Left ventricle myocardium inferior (tissue), 1 donor: ENCODE measurements at regions not wholly inside any gene's neighbourhood (a gene's known extent, or its start where the extent isn't known, plus 50 kb on each side); places are given as distances from the start of the nearest gene placed in this dataset.

Source experiments
- DNase-seq: peaks from one replicate; pipeline ENCODE4 v3.0.0-alpha.2; 2020
- H3K27ac ChIP-seq: fragments of 200-600 bp; replicated peaks from 2 replicates; pipeline ENCODE4 v1.8.0; 2021
- H3K27me3 ChIP-seq: fragments of 200-600 bp; 2 replicates; pipeline ENCODE4 v1.8.0; 2021; ENCODE audit warnings: low read depth
- H3K36me3 ChIP-seq: fragments of 200-600 bp; 2 replicates; pipeline ENCODE4 v1.8.0; 2021
- H3K4me1 ChIP-seq: fragments of 200-600 bp; 2 replicates; pipeline ENCODE4 v1.8.0; 2021
- H3K4me3 ChIP-seq: fragments of 200-600 bp; 2 replicates; pipeline ENCODE4 v1.8.0; 2021; ENCODE audit warnings: mild to moderate bottlenecking, moderate library complexity
- H3K9me3 ChIP-seq: fragments of 200-600 bp; replicated peaks from 2 replicates; pipeline ENCODE4 v1.8.0; 2021
- intact Hi-C: fragments of 100-400 bp; cut with micrococcal nuclease; formaldehyde crosslinking; loops from one replicate; pipeline ENCODE4 v1.11.0; 2022
- TF ChIP-seq, protein P1 (sequence below): fragments of 200-600 bp; IDR thresholded peaks from 2 replicates; pipeline ENCODE4 v1.8.0; 2021; ENCODE audit warnings: antibody characterized with exemption, mild to moderate bottlenecking, borderline replicate concordance
- donor health status: DM: no; HTN: yes; CAD: no; lungs with severe emphysema.

DNA sequence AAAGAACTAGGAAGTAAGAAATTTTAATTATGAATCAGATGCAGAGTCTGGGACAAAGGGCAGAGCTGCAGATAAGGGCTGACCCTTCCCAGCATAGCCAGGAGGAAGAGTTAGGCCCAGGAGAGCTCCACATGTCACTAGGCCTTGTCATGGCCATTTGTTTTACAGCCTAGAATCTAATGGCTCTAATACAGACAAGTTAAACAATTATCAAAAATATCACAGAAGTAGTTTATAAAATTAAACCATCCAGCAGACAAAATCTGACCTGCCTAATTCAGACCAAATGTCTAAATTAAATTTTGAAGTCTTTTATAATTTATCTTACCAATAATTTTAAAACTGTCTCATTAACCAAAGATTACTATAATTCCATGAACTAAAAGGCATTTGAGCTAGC is 1369.5 kb downstream of the CDH11 start:
- Histone ChIP-seq H3K9me3 (peaks cover 13% of the 10 kb centered on the region), H3K4me1 (no peaks in the 10 kb centered on the region), H3K27ac (no peak overlapping the region), H3K4me3 (no peak overlapping the region), H3K27me3 (no peaks in the 10 kb centered on the region), H3K36me3 (no peaks in the 10 kb centered on the region)
- TF ChIP-seq, protein P1, sequence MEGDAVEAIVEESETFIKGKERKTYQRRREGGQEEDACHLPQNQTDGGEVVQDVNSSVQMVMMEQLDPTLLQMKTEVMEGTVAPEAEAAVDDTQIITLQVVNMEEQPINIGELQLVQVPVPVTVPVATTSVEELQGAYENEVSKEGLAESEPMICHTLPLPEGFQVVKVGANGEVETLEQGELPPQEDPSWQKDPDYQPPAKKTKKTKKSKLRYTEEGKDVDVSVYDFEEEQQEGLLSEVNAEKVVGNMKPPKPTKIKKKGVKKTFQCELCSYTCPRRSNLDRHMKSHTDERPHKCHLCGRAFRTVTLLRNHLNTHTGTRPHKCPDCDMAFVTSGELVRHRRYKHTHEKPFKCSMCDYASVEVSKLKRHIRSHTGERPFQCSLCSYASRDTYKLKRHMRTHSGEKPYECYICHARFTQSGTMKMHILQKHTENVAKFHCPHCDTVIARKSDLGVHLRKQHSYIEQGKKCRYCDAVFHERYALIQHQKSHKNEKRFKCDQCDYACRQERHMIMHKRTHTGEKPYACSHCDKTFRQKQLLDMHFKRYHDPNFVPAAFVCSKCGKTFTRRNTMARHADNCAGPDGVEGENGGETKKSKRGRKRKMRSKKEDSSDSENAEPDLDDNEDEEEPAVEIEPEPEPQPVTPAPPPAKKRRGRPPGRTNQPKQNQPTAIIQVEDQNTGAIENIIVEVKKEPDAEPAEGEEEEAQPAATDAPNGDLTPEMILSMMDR: no peak
- DNase-seq: no peak
- intact Hi-C loops: no loop called here

DNA sequence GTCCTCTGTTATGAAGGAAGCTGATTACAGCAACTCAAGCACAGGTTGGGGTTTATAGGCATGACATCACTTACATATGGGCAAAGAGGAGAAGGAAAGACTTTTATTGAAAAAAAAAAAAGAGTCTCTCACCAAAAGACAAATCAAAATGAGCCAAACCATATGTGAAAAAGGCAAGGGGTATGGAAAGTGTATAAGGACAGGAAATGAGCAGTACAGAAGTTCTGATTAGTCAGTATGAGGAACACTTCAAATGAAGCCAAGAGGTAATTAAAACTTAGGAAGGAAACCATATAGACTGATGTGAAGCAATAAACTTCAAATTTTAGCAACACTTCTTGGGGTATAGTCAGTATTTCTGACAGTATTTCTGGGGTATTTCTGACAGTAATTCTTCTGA is 1372.6 kb downstream of the CDH11 start:
- Histone ChIP-seq H3K4me1 (no peaks in the 10 kb centered on the region), H3K27ac (no peak overlapping the region), H3K27me3 (no peaks in the 10 kb centered on the region), H3K9me3 (no peaks in the 10 kb centered on the region), H3K4me3 (no peak overlapping the region), H3K36me3 (no peaks in the 10 kb centered on the region)
- intact Hi-C loops: no loop called here
- TF ChIP-seq, protein P1: no peak
- no peak for DNase-seq

DNA sequence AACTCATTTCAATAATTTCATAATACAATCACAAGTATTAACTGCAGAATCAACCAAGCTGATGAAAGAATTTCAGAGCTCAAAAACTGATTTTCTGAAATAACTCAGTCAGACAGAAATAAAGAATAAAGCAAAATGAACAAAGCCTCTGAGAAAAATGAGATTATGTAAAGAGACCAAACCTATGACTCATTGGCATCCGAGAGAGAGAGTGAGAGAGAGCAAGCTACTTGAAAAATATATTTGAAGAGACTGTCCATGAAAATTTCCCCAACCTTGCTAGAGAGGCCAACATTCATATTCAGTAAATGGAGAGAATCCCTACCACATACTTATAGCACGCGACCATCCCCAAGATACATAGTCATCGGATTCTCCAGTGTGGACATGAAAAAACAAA is 1376.4 kb downstream of the CDH11 start:
- Histone ChIP-seq H3K36me3 (no peaks in the 10 kb centered on the region), H3K27me3 (no peaks in the 10 kb centered on the region), H3K4me1 (no peaks in the 10 kb centered on the region), H3K27ac (no peak overlapping the region), H3K4me3 (no peak overlapping the region), H3K9me3 (no peaks in the 10 kb centered on the region)
- intact Hi-C loops: no loop called here
- TF ChIP-seq, protein P1: no peak
- no peak for DNase-seq

DNA sequence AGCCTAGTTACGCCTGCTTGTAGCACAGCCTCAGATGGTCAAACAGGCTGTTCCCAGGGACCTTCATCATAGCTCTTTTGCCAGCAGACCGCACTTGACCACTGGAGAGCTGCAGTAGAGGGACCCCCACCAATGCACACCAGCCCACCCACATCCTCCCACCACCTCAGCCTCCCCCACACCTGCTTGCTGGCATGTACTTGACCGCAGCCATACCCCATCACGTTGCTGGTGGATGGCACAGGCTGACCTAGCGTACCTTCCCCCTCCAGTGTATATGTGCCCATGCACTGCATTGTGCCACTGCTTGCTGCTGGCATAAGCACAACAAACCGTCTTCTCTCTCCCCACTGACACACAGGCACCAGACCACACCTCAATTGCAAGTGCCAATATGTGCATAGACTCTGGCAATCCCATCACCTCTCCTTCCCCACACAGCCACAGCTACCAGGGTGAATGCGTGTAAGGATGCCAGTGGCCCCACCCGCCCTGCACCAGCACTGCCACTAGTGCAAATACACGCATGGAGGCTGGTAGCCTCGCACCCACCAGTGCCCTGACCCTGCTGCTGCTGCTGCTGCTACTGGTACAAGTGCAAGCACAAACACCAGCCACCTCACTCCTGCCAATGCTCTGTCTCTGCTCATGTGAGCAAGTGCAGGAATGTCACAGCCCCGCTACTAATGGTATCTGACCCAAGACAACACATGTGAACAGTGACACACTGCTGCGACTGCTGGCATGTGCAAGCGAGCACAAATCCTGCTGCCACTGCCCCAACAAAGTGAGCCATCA is 1377.6 kb downstream of the CDH11 start:
- TF ChIP-seq, protein P1: peak; percentile 32
- H3K36me3 ChIP-seq: no peaks in the 10 kb centered on the region
- no peaks in the 10 kb centered on the region for H3K27me3 ChIP-seq
- intact Hi-C loops: no loop called here
- no peak for DNase-seq
- no peaks in the 10 kb centered on the region for H3K9me3 ChIP-seq
- no peak overlapping the region for H3K27ac ChIP-seq
- no peak overlapping the region for H3K4me3 ChIP-seq
- no peaks in the 10 kb centered on the region for H3K4me1 ChIP-seq

DNA sequence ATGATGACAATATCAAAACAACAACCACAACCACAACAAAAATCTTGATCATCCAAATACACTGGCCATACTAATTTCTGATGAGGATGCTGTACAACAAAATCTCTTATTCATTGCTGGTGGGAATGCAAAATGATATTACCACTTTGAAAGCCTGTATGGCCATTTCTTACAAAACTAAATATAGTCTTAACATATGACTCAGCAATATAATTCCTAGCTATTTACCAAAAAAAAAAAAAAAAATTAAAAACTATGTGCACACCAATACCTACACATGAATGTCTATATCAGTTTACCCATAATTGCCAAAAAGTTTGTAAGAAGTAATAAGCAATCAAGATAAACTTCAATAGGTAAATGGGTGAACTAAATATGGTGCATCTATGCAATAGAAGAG is 1379.7 kb downstream of the CDH11 start:
- no peaks in the 10 kb centered on the region for H3K27me3 ChIP-seq
- TF ChIP-seq, protein P1: no peak
- intact Hi-C loops: no loop called here

More for the DNA sequence above, 1379.7 kb downstream of the CDH11 start:
- Histone ChIP-seq H3K4me1 (no peaks in the 10 kb centered on the region), H3K4me3 (no peak overlapping the region), H3K9me3 (no peaks in the 10 kb centered on the region), H3K27ac (no peak overlapping the region), H3K36me3 (no peaks in the 10 kb centered on the region)
- no peak for DNase-seq
